ENCODE measurements at regions not wholly inside any gene's neighbourhood (a gene's known extent, or its start where the extent isn't known, plus 50 kb on each side); places are given as distances from the start of the nearest gene placed in this dataset.

- TF ChIP-seq CTCF (IDR thresholded peaks at IDR 0.05; ENCODE audit: borderline replicate concordance, extremely low read depth, low read length, poor library complexity, severe bottlenecking) (no peak), EZH2 (IDR thresholded peaks at IDR 0.05; ENCODE audit: borderline replicate concordance, low read depth, low read length, severe bottlenecking) (no peak)
Observed at GRCh38 chr17:65470783-65471182, 90.7 kb downstream of the AXIN2 start.

Data from DND-41 (cell line).